Chondrocyte (in vitro differentiated cells): ENCODE measurements at regions not wholly inside any gene's neighbourhood (a gene's known extent, or its start where the extent isn't known, plus 50 kb on each side); places are given as distances from the start of the nearest gene placed in this dataset.

ENCODE experiments used
- DNase-seq: peaks from one replicate; pipeline ENCODE4 v3.0.0; 2021; ENCODE audit warnings: mixed read lengths, low spot score
- H3K27ac Mint-ChIP-seq: one replicate; pipeline ENCODE4 v1.8.0; 2021; ENCODE audit warnings: mild to moderate bottlenecking, moderate library complexity, mixed read lengths; ENCODE audit not compliant: unreplicated experiment
- H3K27me3 Mint-ChIP-seq: 2 replicates; pipeline ENCODE4 v1.8.0; 2021; ENCODE audit warnings: low read depth, mixed read lengths
- H3K36me3 Mint-ChIP-seq: 2 replicates; pipeline ENCODE4 v1.8.0; 2021; ENCODE audit warnings: low read depth, mixed read lengths
- H3K4me1 Mint-ChIP-seq: 2 replicates; pipeline ENCODE4 v1.8.0; 2021; ENCODE audit warnings: low read depth, mild to moderate bottlenecking, mixed read lengths
- H3K4me3 Mint-ChIP-seq: one replicate; pipeline ENCODE4 v1.8.0; 2021; ENCODE audit warnings: mild to moderate bottlenecking, moderate library complexity, mixed read lengths; ENCODE audit not compliant: unreplicated experiment
- H3K9me3 Mint-ChIP-seq: 2 replicates; pipeline ENCODE4 v1.8.0; 2021; ENCODE audit warnings: low read depth, mixed read lengths
- TF ChIP-seq, protein P1 (sequence below): fragments of 200-600 bp; sonication (generic); IDR thresholded peaks from 2 replicates; pipeline ENCODE4 v1.5.0; 2021; ENCODE audit warnings: antibody characterized with exemption, mild to moderate bottlenecking, moderate library complexity

- H3K9me3 Mint-ChIP-seq, result no peaks in the 10 kb centered on the region
- TF ChIP-seq, protein P1, sequence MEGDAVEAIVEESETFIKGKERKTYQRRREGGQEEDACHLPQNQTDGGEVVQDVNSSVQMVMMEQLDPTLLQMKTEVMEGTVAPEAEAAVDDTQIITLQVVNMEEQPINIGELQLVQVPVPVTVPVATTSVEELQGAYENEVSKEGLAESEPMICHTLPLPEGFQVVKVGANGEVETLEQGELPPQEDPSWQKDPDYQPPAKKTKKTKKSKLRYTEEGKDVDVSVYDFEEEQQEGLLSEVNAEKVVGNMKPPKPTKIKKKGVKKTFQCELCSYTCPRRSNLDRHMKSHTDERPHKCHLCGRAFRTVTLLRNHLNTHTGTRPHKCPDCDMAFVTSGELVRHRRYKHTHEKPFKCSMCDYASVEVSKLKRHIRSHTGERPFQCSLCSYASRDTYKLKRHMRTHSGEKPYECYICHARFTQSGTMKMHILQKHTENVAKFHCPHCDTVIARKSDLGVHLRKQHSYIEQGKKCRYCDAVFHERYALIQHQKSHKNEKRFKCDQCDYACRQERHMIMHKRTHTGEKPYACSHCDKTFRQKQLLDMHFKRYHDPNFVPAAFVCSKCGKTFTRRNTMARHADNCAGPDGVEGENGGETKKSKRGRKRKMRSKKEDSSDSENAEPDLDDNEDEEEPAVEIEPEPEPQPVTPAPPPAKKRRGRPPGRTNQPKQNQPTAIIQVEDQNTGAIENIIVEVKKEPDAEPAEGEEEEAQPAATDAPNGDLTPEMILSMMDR, result no peak
- H3K4me3 Mint-ChIP-seq, result no peak overlapping the region
- H3K27me3 Mint-ChIP-seq, result peaks cover 4% of the 10 kb centered on the region
- H3K4me1 Mint-ChIP-seq, result no peaks in the 10 kb centered on the region
- no peak for DNase-seq
- no peak overlapping the region for H3K27ac Mint-ChIP-seq
- no peaks in the 10 kb centered on the region for H3K36me3 Mint-ChIP-seq
Observed at GRCh38 chr4:27198246-27198645, 337.6 kb downstream of the STIM2 start.

- H3K36me3 Mint-ChIP-seq, result no peaks in the 10 kb centered on the region
- no peak for DNase-seq
- H3K27me3 Mint-ChIP-seq, result peaks cover 3% of the 10 kb centered on the region
- no peak overlapping the region for H3K4me3 Mint-ChIP-seq
- no peak overlapping the region for H3K27ac Mint-ChIP-seq
- TF ChIP-seq, protein P1, result no peak
- H3K9me3 Mint-ChIP-seq, result no peaks in the 10 kb centered on the region
- H3K4me1 Mint-ChIP-seq, result no peaks in the 10 kb centered on the region
Observed at GRCh38 chr4:27198971-27199370, 338.3 kb downstream of the STIM2 start.

DNA sequence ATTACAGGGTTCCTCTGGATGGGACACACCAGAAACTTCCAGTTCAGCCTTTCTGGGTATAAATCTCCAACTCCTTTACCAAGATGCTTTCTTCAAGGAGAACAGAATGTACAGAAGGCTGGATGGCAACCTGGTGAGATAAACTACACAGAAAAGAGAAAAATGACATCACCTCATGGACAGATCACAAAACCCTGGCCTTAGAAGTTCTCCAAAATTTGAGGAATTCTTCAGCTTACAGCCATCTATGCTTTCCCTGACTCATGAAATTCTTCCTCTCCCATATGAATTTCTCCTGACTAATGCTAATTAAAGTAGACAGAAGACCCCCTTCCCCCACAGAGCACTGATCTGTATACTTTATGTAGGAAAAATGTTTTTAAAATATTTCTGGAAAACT is 345.4 kb downstream of the STIM2 start:
- Mint-ChIP-seq H3K9me3 (peaks cover 5% of the 10 kb centered on the region), H3K4me3 (no peak overlapping the region), H3K4me1 (no peaks in the 10 kb centered on the region), H3K36me3 (no peaks in the 10 kb centered on the region), H3K27ac (no peak overlapping the region), H3K27me3 (peaks cover 3% of the 10 kb centered on the region)
- DNase-seq, result no peak
- TF ChIP-seq, protein P1, result no peak

DNA sequence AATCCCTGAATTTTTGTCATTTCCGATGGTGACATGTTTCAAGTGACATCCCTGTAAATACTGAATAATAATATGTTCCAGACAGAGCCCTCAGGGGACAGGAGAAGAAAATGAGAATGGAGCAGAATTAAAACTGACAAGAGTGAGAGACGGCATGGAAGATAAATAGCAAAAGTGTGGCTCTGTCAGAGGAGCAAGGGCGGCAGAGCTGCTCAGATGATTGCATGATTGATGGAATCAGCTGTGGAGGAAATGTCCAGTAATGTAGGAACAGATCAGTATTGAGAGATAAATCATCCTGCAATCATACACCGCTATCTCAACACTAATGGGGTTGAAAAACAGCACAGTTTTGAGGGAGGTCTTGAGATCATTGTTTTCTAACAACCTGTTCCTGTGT is 350.3 kb downstream of the STIM2 start:
- Mint-ChIP-seq H3K4me3 (no peak overlapping the region), H3K9me3 (no peaks in the 10 kb centered on the region), H3K27me3 (peaks cover 3% of the 10 kb centered on the region), H3K36me3 (no peaks in the 10 kb centered on the region), H3K27ac (no peak overlapping the region), H3K4me1 (no peaks in the 10 kb centered on the region)
- TF ChIP-seq, protein P1, result no peak
- no peak for DNase-seq

- no peak for DNase-seq
- Mint-ChIP-seq H3K9me3 (no peaks in the 10 kb centered on the region), H3K27ac (no peak overlapping the region), H3K36me3 (no peaks in the 10 kb centered on the region), H3K4me1 (no peaks in the 10 kb centered on the region), H3K4me3 (no peak overlapping the region), H3K27me3 (no peaks in the 10 kb centered on the region)
- TF ChIP-seq, protein P1, result no peak
Observed at GRCh38 chr4:27214010-27214409, 353.4 kb downstream of the STIM2 start.
